ENCODE measurements at regions not wholly inside any gene's neighbourhood (a gene's known extent, or its start where the extent isn't known, plus 50 kb on each side); places are given as distances from the start of the nearest gene placed in this dataset.

- TF ChIP-seq, protein P1, sequence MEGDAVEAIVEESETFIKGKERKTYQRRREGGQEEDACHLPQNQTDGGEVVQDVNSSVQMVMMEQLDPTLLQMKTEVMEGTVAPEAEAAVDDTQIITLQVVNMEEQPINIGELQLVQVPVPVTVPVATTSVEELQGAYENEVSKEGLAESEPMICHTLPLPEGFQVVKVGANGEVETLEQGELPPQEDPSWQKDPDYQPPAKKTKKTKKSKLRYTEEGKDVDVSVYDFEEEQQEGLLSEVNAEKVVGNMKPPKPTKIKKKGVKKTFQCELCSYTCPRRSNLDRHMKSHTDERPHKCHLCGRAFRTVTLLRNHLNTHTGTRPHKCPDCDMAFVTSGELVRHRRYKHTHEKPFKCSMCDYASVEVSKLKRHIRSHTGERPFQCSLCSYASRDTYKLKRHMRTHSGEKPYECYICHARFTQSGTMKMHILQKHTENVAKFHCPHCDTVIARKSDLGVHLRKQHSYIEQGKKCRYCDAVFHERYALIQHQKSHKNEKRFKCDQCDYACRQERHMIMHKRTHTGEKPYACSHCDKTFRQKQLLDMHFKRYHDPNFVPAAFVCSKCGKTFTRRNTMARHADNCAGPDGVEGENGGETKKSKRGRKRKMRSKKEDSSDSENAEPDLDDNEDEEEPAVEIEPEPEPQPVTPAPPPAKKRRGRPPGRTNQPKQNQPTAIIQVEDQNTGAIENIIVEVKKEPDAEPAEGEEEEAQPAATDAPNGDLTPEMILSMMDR (IDR thresholded peaks at IDR 0.05; ENCODE audit: low read depth, low read length) = no peak
- TF ChIP-seq EZH2phosphoT487 (IDR thresholded peaks at IDR 0.05; ENCODE audit: low read depth) = no peak
- H3K79me2 ChIP-seq (ENCODE audit: low read length) = no peaks in the 10 kb centered on the region
These were observed 183.2 kb downstream of the HDGFL1 start for GRCh38 chr6:22752522-22752921.

DNA sequence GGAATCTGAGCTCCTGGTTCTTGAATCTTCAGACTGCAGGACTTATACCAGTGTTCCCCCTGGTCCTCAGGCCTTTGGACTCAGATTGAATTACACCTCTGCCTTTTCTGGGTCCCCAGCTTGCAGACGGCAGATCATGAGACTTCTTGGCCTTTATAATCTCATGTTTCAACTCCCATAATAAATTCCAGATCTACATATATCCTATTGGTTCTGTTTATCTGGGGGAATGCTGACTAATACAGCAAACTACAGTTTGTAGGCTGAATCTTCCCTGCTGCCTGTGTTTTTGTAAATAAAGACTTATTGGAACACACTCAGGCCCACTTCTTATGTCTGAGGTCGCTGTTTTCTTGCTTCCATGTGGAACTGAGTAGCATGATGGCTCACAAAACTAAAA is 184.7 kb downstream of the HDGFL1 start:
- H3K27me3 ChIP-seq (ENCODE audit: low read depth, low read length) = no peaks in the 10 kb centered on the region

More at GRCh38 chr6:22752522-22752921, 183.2 kb downstream of the HDGFL1 start:
- H3K9me3 ChIP-seq (ENCODE audit: insufficient read depth, low read length) = no peaks in the 10 kb centered on the region
- H2AFZ ChIP-seq (ENCODE audit: low read depth, low read length) = no peak overlapping the region
- no peak overlapping the region for H3K27ac ChIP-seq (ENCODE audit: low read length)
- H3K27me3 ChIP-seq (ENCODE audit: low read depth, low read length) = no peaks in the 10 kb centered on the region
- H3K9ac ChIP-seq (ENCODE audit: low read length) = no peak overlapping the region
- H3K36me3 ChIP-seq (replicated peaks; ENCODE audit: low read depth, low read length) = no peaks in the 10 kb centered on the region
- no peak overlapping the region for H3K4me2 ChIP-seq (ENCODE audit: low read length)
- no peaks in the 10 kb centered on the region for H4K20me1 ChIP-seq (ENCODE audit: insufficient read depth, low read length)
- H3K4me1 ChIP-seq (ENCODE audit: low read length) = no peaks in the 10 kb centered on the region
- no peak overlapping the region for H3K4me3 ChIP-seq (ENCODE audit: low read length)

DNA sequence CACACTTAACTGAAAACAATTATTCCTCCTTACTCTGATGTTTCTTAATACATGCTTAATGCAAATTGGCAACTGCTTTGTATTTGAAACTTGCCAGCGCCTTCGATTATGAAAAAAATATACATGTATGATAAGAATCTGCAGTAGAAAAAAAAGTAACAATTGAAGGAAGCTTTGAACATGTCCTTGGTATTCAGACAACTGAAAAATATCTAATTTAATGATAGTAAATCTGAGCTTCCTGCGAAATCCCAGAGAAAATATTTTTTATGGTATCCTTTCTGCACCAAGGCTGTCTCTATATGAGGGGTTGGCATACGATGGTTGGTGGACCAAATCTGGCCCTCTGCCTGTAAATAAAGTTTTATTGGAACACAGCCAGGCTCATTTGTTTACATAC is 186.2 kb downstream of the HDGFL1 start:
- H2AFZ ChIP-seq (ENCODE audit: low read depth, low read length) = no peak overlapping the region
- no peak overlapping the region for H3K9ac ChIP-seq (ENCODE audit: low read length)
- no peaks in the 10 kb centered on the region for H3K4me1 ChIP-seq (ENCODE audit: low read length)
- H3K27ac ChIP-seq (ENCODE audit: low read length) = no peak overlapping the region
- H3K36me3 ChIP-seq (replicated peaks; ENCODE audit: low read depth, low read length) = no peaks in the 10 kb centered on the region
- no peaks in the 10 kb centered on the region for H3K79me2 ChIP-seq (ENCODE audit: low read length)
- H3K9me3 ChIP-seq (ENCODE audit: insufficient read depth, low read length) = no peaks in the 10 kb centered on the region
- no peak overlapping the region for H3K4me3 ChIP-seq (ENCODE audit: low read length)
- H3K4me2 ChIP-seq (ENCODE audit: low read length) = no peak overlapping the region
- no peaks in the 10 kb centered on the region for H3K27me3 ChIP-seq (ENCODE audit: low read depth, low read length)
- no peaks in the 10 kb centered on the region for H4K20me1 ChIP-seq (ENCODE audit: insufficient read depth, low read length)
- TF ChIP-seq, protein P1 (IDR thresholded peaks at IDR 0.05; ENCODE audit: low read depth, low read length) = no peak
- TF ChIP-seq EZH2phosphoT487 (IDR thresholded peaks at IDR 0.05; ENCODE audit: low read depth) = no peak

More for the DNA sequence above, 184.7 kb downstream of the HDGFL1 start:
- Histone ChIP-seq H3K4me3 (ENCODE audit: low read length) (no peak overlapping the region), H3K79me2 (ENCODE audit: low read length) (no peaks in the 10 kb centered on the region), H2AFZ (ENCODE audit: low read depth, low read length) (no peak overlapping the region), H3K4me2 (ENCODE audit: low read length) (no peak overlapping the region), H3K36me3 (replicated peaks; ENCODE audit: low read depth, low read length) (no peaks in the 10 kb centered on the region), H3K27ac (ENCODE audit: low read length) (no peak overlapping the region), H3K4me1 (ENCODE audit: low read length) (no peaks in the 10 kb centered on the region), H3K9me3 (ENCODE audit: insufficient read depth, low read length) (no peaks in the 10 kb centered on the region), H4K20me1 (ENCODE audit: insufficient read depth, low read length) (no peaks in the 10 kb centered on the region), H3K9ac (ENCODE audit: low read length) (no peak overlapping the region)
- TF ChIP-seq, protein P1 (IDR thresholded peaks at IDR 0.05; ENCODE audit: low read depth, low read length) = no peak
- no peak for TF ChIP-seq EZH2phosphoT487 (IDR thresholded peaks at IDR 0.05; ENCODE audit: low read depth)

- H3K9ac ChIP-seq (ENCODE audit: low read length) = no peak overlapping the region
- H3K36me3 ChIP-seq (replicated peaks; ENCODE audit: low read depth, low read length) = no peaks in the 10 kb centered on the region
- no peaks in the 10 kb centered on the region for H3K4me1 ChIP-seq (ENCODE audit: low read length)
- H3K4me3 ChIP-seq (ENCODE audit: low read length) = no peak overlapping the region
- no peak overlapping the region for H2AFZ ChIP-seq (ENCODE audit: low read depth, low read length)
- H3K79me2 ChIP-seq (ENCODE audit: low read length) = no peaks in the 10 kb centered on the region
- no peaks in the 10 kb centered on the region for H3K9me3 ChIP-seq (ENCODE audit: insufficient read depth, low read length)
- H3K27ac ChIP-seq (ENCODE audit: low read length) = no peak overlapping the region
- H3K4me2 ChIP-seq (ENCODE audit: low read length) = no peak overlapping the region
- TF ChIP-seq, protein P1 (IDR thresholded peaks at IDR 0.05; ENCODE audit: low read depth, low read length) = no peak
- TF ChIP-seq EZH2phosphoT487 (IDR thresholded peaks at IDR 0.05; ENCODE audit: low read depth) = no peak
- H3K27me3 ChIP-seq (ENCODE audit: low read depth, low read length) = no peaks in the 10 kb centered on the region
- no peaks in the 10 kb centered on the region for H4K20me1 ChIP-seq (ENCODE audit: insufficient read depth, low read length)
These were observed 187.0 kb downstream of the HDGFL1 start for GRCh38 chr6:22756365-22756764.

All from OCI-LY3 (cell line).